ENCODE measurements at regions not wholly inside any gene's neighbourhood (a gene's known extent, or its start where the extent isn't known, plus 50 kb on each side); places are given as distances from the start of the nearest gene placed in this dataset.

DNA sequence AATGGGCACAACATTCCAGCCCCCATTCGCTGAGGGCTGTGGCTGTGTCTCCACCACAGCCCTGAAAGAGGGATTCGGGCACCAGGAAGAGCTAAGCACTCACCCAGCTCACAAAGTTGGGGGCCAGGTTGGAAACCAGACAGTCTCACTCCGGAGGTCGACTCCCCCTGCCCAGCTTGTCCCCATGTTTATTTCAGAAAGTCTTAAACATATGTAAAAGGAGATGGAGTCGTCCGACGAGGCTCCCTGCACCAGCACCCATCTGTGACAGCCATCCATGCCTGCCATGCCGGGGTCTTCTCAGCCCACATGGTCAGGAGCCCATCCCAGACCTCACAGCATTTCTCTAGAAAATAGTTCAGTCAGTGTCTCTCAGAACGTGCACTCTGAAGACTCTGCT, 63.6 kb upstream of the STX16 start:
- no peak overlapping the region for H2AK5ac ChIP-seq (ENCODE audit: low read depth, low read length)
- H4K8ac ChIP-seq (ENCODE audit: low read depth in 2 of 2, low read length in 2 of 2): no peak overlapping the region
- no peak overlapping the region for H2AFZ ChIP-seq (replicated peaks; ENCODE audit: low read length, poor library complexity)
- H2BK5ac ChIP-seq (ENCODE audit: low read depth, low read length, poor library complexity, severe bottlenecking): no peak overlapping the region
- H2BK120ac ChIP-seq (ENCODE audit: low read depth, low read length): no peak overlapping the region
- ChIA-PET POLR2A (ENCODE audit: unreplicated experiment) (no interaction called here), CTCF (no interaction called here)
- H2AK9ac ChIP-seq (replicated peaks; ENCODE audit: low read depth, low read length, poor library complexity): no peak overlapping the region
- intact Hi-C loops (cut with micrococcal nuclease): no loop called here
- H4K5ac ChIP-seq (ENCODE audit: low read depth, low read length): no peak overlapping the region
- H3K14ac ChIP-seq (replicated peaks; ENCODE audit: low read depth, low read length): no peak overlapping the region
- H3K9me3 ChIP-seq (ENCODE audit: control insufficient read depth, insufficient read depth, low read length): no peaks in the 10 kb centered on the region
- H2BK15ac ChIP-seq (ENCODE audit: low read depth, low read length): no peak overlapping the region
- no peaks in the 10 kb centered on the region for H3K79me1 ChIP-seq (ENCODE audit: low read depth in 1 of 2, low read length in 2 of 2)
- dilution Hi-C loops (cut with HindIII; ENCODE audit: low sequenced_read_pairs, unreplicated experiment): no loop called here
- DNase-seq (no peak), ATAC-seq (ENCODE audit: low read depth) (no peak)
- H3K36me3 ChIP-seq (ENCODE audit: control insufficient read depth, insufficient read depth, low read length): no peaks in the 10 kb centered on the region
- no peak overlapping the region for H3K27ac ChIP-seq (ENCODE audit: insufficient read depth, low read length)
- no peak overlapping the region for H3K9ac ChIP-seq (ENCODE audit: low read depth, low read length)
- 93% methylated on average over 3 of the region's 9 CpGs; no CpG with 5 or more reads in 1 of the 2 experiments for WGBS, 2 experiments (ENCODE audit: extremely low coverage in 2 of 2, insufficient read length in 1 of 2)
- in situ Hi-C loops (cut with MboI; ENCODE audit: low sequenced_read_pairs): no loop called here
- no peak overlapping the region for H3K18ac ChIP-seq (ENCODE audit: low read depth, low read length)
- H3K4me3 ChIP-seq (ENCODE audit: insufficient read depth, low read depth, low read length): no peak overlapping the region
- no peak overlapping the region for H3K23ac ChIP-seq (ENCODE audit: low read depth, low read length)
- TF ChIP-seq, protein P1, sequence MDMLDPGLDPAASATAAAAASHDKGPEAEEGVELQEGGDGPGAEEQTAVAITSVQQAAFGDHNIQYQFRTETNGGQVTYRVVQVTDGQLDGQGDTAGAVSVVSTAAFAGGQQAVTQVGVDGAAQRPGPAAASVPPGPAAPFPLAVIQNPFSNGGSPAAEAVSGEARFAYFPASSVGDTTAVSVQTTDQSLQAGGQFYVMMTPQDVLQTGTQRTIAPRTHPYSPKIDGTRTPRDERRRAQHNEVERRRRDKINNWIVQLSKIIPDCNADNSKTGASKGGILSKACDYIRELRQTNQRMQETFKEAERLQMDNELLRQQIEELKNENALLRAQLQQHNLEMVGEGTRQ (IDR thresholded peaks at IDR 0.05; ENCODE audit: low read depth, low read length): no peak
- TF ChIP-seq POLR2A (IDR thresholded peaks at IDR 0.05; ENCODE audit: low read depth, low read length): no peak
- no peak for TF ChIP-seq CHD1 (IDR thresholded peaks at IDR 0.05; ENCODE audit: low read depth, low read length)
- TF ChIP-seq NFE2L2 (IDR thresholded peaks at IDR 0.05; ENCODE audit: low read depth, low read length): no peak
- TF ChIP-seq RAD21 (IDR thresholded peaks at IDR 0.05; ENCODE audit: low read length): no peak
- TF ChIP-seq FOS (IDR thresholded peaks at IDR 0.05; ENCODE audit: low read depth, low read length): no peak
- TF ChIP-seq MAFK (IDR thresholded peaks at IDR 0.05; ENCODE audit: low read depth, low read length): no peak
- TF ChIP-seq, protein P2, sequence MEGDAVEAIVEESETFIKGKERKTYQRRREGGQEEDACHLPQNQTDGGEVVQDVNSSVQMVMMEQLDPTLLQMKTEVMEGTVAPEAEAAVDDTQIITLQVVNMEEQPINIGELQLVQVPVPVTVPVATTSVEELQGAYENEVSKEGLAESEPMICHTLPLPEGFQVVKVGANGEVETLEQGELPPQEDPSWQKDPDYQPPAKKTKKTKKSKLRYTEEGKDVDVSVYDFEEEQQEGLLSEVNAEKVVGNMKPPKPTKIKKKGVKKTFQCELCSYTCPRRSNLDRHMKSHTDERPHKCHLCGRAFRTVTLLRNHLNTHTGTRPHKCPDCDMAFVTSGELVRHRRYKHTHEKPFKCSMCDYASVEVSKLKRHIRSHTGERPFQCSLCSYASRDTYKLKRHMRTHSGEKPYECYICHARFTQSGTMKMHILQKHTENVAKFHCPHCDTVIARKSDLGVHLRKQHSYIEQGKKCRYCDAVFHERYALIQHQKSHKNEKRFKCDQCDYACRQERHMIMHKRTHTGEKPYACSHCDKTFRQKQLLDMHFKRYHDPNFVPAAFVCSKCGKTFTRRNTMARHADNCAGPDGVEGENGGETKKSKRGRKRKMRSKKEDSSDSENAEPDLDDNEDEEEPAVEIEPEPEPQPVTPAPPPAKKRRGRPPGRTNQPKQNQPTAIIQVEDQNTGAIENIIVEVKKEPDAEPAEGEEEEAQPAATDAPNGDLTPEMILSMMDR (conservative IDR thresholded peaks at IDR 0.05; ENCODE audit: low read depth, low read length): no peak
- TF ChIP-seq RCOR1 (IDR thresholded peaks at IDR 0.05; ENCODE audit: insufficient replicate concordance, low read length): no peak
- TF ChIP-seq, protein P3, sequence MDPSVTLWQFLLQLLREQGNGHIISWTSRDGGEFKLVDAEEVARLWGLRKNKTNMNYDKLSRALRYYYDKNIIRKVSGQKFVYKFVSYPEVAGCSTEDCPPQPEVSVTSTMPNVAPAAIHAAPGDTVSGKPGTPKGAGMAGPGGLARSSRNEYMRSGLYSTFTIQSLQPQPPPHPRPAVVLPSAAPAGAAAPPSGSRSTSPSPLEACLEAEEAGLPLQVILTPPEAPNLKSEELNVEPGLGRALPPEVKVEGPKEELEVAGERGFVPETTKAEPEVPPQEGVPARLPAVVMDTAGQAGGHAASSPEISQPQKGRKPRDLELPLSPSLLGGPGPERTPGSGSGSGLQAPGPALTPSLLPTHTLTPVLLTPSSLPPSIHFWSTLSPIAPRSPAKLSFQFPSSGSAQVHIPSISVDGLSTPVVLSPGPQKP (IDR thresholded peaks at IDR 0.05; ENCODE audit: borderline replicate concordance, low read depth, low read length): no peak
- H4K91ac ChIP-seq (ENCODE audit: insufficient read depth, low read depth, low read length): no peak overlapping the region
- peaks cover 8% of the 10 kb centered on the region for H3K9me1 ChIP-seq (ENCODE audit: insufficient read depth, low read length)
- no peak overlapping the region for H3K56ac ChIP-seq (ENCODE audit: extremely low read depth, insufficient read depth, low read length)
- no peaks in the 10 kb centered on the region for H4K20me1 ChIP-seq (ENCODE audit: insufficient read depth, low read length)
- no TSS peak for BruUV-seq (replicated peaks)
- no peak overlapping the region for H2BK20ac ChIP-seq (ENCODE audit: low read depth, low read length)
- H3K4me2 ChIP-seq (ENCODE audit: low read depth, low read length): no peak overlapping the region
- peaks cover 12% of the 10 kb centered on the region for H3K4me1 ChIP-seq (ENCODE audit: control insufficient read depth, insufficient read depth, low read length)
- H3K4ac ChIP-seq (ENCODE audit: low read depth, low read length): no peak overlapping the region
- peaks cover 24% of the 10 kb centered on the region; the same call in 1 of the 2 replicates for H3K27me3 ChIP-seq (ENCODE audit: control insufficient read depth, insufficient read depth, low read length)

All from IMR-90 (cell line).